ENCODE measurements at regions not wholly inside any gene's neighbourhood (a gene's known extent, or its start where the extent isn't known, plus 50 kb on each side); places are given as distances from the start of the nearest gene placed in this dataset.

- H3K9ac ChIP-seq (ENCODE audit: low read length): no peak overlapping the region
- H3K36me3 ChIP-seq (ENCODE audit: control insufficient read depth, insufficient read depth, low read length): no peaks in the 10 kb centered on the region
- H3K4me3 ChIP-seq (ENCODE audit: low read depth, low read length): no peak overlapping the region
- no peak overlapping the region for H3K27ac ChIP-seq (ENCODE audit: low read depth, low read length)
- no peaks in the 10 kb centered on the region for H3K27me3 ChIP-seq (ENCODE audit: control insufficient read depth, insufficient read depth, low read length)
- H3K4me1 ChIP-seq (ENCODE audit: control insufficient read depth, insufficient read depth, low read length): no peaks in the 10 kb centered on the region
- no peaks in the 10 kb centered on the region for H3K9me3 ChIP-seq (ENCODE audit: control insufficient read depth, insufficient read depth, low read depth, low read length)
Observed at GRCh38 chr3:103337179-103337845, 902.5 kb downstream of the ZPLD1 start.

- Histone ChIP-seq H3K36me3 (ENCODE audit: control insufficient read depth, insufficient read depth, low read length) (no peaks in the 10 kb centered on the region), H3K4me3 (ENCODE audit: low read depth, low read length) (no peak overlapping the region), H3K9me3 (ENCODE audit: control insufficient read depth, insufficient read depth, low read depth, low read length) (no peaks in the 10 kb centered on the region), H3K9ac (ENCODE audit: low read length) (no peak overlapping the region), H3K27me3 (ENCODE audit: control insufficient read depth, insufficient read depth, low read length) (no peaks in the 10 kb centered on the region), H3K27ac (ENCODE audit: low read depth, low read length) (no peak overlapping the region), H3K4me1 (ENCODE audit: control insufficient read depth, insufficient read depth, low read length) (no peaks in the 10 kb centered on the region)
Observed at GRCh38 chr3:103341078-103341606, 906.3 kb downstream of the ZPLD1 start.

DNA sequence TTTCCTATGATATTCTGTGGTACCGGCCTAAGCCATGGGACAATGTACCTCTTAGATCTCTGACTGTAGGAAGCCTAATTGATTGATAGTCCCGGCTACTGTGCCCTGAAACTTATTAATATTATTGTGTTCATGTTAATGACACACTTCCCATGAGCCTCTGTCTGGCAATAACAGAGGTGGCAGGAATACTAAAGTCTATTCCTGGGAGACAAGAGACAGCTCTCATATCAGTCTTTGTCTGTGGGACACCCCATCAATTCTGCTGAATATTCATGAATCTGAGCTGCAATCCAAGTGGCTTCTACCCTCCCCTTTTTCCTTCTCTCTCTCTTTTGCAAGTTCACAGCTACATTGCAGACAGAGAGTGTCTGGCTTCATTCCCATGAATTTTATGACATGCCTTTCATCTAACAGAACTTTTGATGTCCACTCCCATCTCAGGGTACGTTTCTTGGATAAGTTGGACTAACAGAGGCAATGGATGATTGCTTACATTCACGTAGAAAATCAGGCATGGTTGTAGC is 907.5 kb downstream of the ZPLD1 start:
- Histone ChIP-seq H3K36me3 (ENCODE audit: control insufficient read depth, insufficient read depth, low read length) (no peaks in the 10 kb centered on the region), H3K4me3 (ENCODE audit: low read depth, low read length) (no peak overlapping the region), H3K9me3 (ENCODE audit: control insufficient read depth, insufficient read depth, low read depth, low read length) (no peaks in the 10 kb centered on the region), H3K27me3 (ENCODE audit: control insufficient read depth, insufficient read depth, low read length) (no peaks in the 10 kb centered on the region), H3K4me1 (ENCODE audit: control insufficient read depth, insufficient read depth, low read length) (no peaks in the 10 kb centered on the region), H3K27ac (ENCODE audit: low read depth, low read length) (no peak overlapping the region), H3K9ac (ENCODE audit: low read length) (no peak overlapping the region)

DNA sequence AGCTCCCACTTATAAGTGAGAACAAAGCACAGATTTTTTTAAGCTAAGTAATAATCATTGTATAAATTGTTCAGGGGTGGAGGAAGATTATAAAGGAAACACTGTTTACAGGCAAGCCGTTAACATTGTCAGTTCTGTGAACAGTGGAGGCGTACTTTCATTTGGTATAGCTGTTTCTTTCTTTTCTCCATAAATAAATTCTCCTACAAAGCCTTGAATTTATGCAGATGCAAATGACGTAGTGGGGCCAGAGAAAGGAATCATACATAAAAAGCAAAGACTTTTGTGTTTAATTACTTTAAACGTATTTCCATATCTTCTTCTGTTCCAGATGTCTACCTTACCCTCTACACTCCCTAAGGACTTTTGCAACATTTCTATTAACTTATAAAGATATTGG is 914.9 kb downstream of the ZPLD1 start:
- no peak overlapping the region for H3K9ac ChIP-seq (ENCODE audit: low read length)
- no peak overlapping the region for H3K4me3 ChIP-seq (ENCODE audit: low read depth, low read length)
- no peaks in the 10 kb centered on the region for H3K4me1 ChIP-seq (ENCODE audit: control insufficient read depth, insufficient read depth, low read length)
- H3K27me3 ChIP-seq (ENCODE audit: control insufficient read depth, insufficient read depth, low read length): no peaks in the 10 kb centered on the region
- H3K36me3 ChIP-seq (ENCODE audit: control insufficient read depth, insufficient read depth, low read length): no peaks in the 10 kb centered on the region
- H3K9me3 ChIP-seq (ENCODE audit: control insufficient read depth, insufficient read depth, low read depth, low read length): no peaks in the 10 kb centered on the region
- no peak overlapping the region for H3K27ac ChIP-seq (ENCODE audit: low read depth, low read length)

- H3K9me3 ChIP-seq (ENCODE audit: control insufficient read depth, insufficient read depth, low read depth, low read length): no peaks in the 10 kb centered on the region
- H3K9ac ChIP-seq (ENCODE audit: low read length): no peak overlapping the region
- no peaks in the 10 kb centered on the region for H3K36me3 ChIP-seq (ENCODE audit: control insufficient read depth, insufficient read depth, low read length)
- H3K4me3 ChIP-seq (ENCODE audit: low read depth, low read length): no peak overlapping the region
- no peak overlapping the region for H3K27ac ChIP-seq (ENCODE audit: low read depth, low read length)
- H3K4me1 ChIP-seq (ENCODE audit: control insufficient read depth, insufficient read depth, low read length): no peaks in the 10 kb centered on the region
- no peaks in the 10 kb centered on the region for H3K27me3 ChIP-seq (ENCODE audit: control insufficient read depth, insufficient read depth, low read length)
Observed at GRCh38 chr3:103365467-103365866, 930.7 kb downstream of the ZPLD1 start.

DNA sequence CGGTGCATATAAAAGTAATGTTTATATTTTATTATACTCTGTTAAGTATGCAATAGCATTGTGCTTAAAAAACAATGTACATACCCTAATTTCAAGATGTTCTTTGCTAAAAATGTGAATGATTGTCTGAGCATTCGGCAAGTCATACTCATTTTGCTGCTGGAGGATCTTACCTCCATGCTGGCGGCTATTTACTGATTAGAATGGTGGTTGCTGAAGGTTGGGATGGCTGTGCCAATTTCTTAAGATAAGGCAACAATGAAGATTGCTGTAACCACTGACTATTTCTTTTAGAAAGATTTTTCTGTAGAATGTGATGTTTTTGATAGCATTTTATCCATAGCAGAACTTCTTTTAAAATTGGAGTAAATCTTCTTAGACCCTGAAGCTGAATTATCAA is 932.7 kb downstream of the ZPLD1 start:
- no peak overlapping the region for H3K4me3 ChIP-seq (ENCODE audit: low read depth, low read length)
- H3K4me1 ChIP-seq (ENCODE audit: control insufficient read depth, insufficient read depth, low read length): no peaks in the 10 kb centered on the region
- no peaks in the 10 kb centered on the region for H3K9me3 ChIP-seq (ENCODE audit: control insufficient read depth, insufficient read depth, low read depth, low read length)
- H3K36me3 ChIP-seq (ENCODE audit: control insufficient read depth, insufficient read depth, low read length): no peaks in the 10 kb centered on the region
- H3K27me3 ChIP-seq (ENCODE audit: control insufficient read depth, insufficient read depth, low read length): no peaks in the 10 kb centered on the region
- no peak overlapping the region for H3K27ac ChIP-seq (ENCODE audit: low read depth, low read length)
- no peak overlapping the region for H3K9ac ChIP-seq (ENCODE audit: low read length)

DNA sequence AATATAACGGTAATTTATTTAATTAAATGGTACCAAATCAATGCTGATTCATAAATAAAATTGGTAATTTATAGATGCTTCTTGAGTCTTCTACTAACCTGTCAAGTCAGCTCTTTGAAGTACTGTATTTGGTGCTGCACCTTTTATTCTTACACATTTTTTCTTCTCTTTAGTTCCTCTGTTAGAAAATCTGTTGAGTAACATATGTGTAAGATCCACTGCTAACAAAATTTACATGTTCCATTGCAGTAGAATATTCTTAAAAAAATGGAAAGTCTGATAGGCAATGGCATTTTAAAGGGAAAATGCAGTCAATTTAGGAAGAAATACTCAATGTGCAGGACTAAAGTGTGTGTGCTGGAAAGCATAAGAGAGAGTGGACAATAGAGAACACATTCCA is 936.6 kb downstream of the ZPLD1 start:
- H3K9me3 ChIP-seq (ENCODE audit: control insufficient read depth, insufficient read depth, low read depth, low read length): no peaks in the 10 kb centered on the region
- no peak overlapping the region for H3K9ac ChIP-seq (ENCODE audit: low read length)
- no peaks in the 10 kb centered on the region for H3K36me3 ChIP-seq (ENCODE audit: control insufficient read depth, insufficient read depth, low read length)
- no peaks in the 10 kb centered on the region for H3K27me3 ChIP-seq (ENCODE audit: control insufficient read depth, insufficient read depth, low read length)
- H3K4me3 ChIP-seq (ENCODE audit: low read depth, low read length): no peak overlapping the region
- no peaks in the 10 kb centered on the region for H3K4me1 ChIP-seq (ENCODE audit: control insufficient read depth, insufficient read depth, low read length)
- no peak overlapping the region for H3K27ac ChIP-seq (ENCODE audit: low read depth, low read length)

DNA sequence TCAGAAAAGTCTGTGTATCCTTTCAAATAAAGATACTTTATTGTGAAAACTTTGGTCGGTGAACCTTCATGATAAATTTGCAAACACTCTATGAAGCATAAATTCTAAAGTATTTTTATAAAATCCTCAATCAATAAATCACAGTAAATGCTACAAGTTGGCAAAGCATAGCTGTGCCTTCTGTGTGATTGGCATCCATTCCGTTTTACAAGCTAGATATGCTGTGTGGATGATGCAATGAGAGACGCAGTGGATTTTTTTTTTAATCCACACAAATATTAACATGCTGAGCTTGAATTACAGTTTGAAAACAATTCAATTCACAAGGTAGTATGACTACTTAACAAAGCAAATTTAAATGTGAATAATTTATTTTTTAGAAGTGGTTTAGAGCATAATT is 937.2 kb downstream of the ZPLD1 start:
- Histone ChIP-seq H3K36me3 (ENCODE audit: control insufficient read depth, insufficient read depth, low read length) (no peaks in the 10 kb centered on the region), H3K27ac (ENCODE audit: low read depth, low read length) (no peak overlapping the region)

GRCh38 chr3:103380391-103380790 is 945.6 kb downstream of the ZPLD1 start:
- H3K27ac ChIP-seq (ENCODE audit: low read depth, low read length): no peak overlapping the region
- H3K36me3 ChIP-seq (ENCODE audit: control insufficient read depth, insufficient read depth, low read length): no peaks in the 10 kb centered on the region
- no peaks in the 10 kb centered on the region for H3K27me3 ChIP-seq (ENCODE audit: control insufficient read depth, insufficient read depth, low read length)
- H3K4me3 ChIP-seq (ENCODE audit: low read depth, low read length): no peak overlapping the region
- no peaks in the 10 kb centered on the region for H3K4me1 ChIP-seq (ENCODE audit: control insufficient read depth, insufficient read depth, low read length)
- H3K9me3 ChIP-seq (ENCODE audit: control insufficient read depth, insufficient read depth, low read depth, low read length): no peaks in the 10 kb centered on the region
- no peak overlapping the region for H3K9ac ChIP-seq (ENCODE audit: low read length)

More for the DNA sequence above, 937.2 kb downstream of the ZPLD1 start:
- no peak overlapping the region for H3K9ac ChIP-seq (ENCODE audit: low read length)
- no peaks in the 10 kb centered on the region for H3K27me3 ChIP-seq (ENCODE audit: control insufficient read depth, insufficient read depth, low read length)
- H3K4me1 ChIP-seq (ENCODE audit: control insufficient read depth, insufficient read depth, low read length): no peaks in the 10 kb centered on the region
- no peaks in the 10 kb centered on the region for H3K9me3 ChIP-seq (ENCODE audit: control insufficient read depth, insufficient read depth, low read depth, low read length)
- no peak overlapping the region for H3K4me3 ChIP-seq (ENCODE audit: low read depth, low read length)

DNA sequence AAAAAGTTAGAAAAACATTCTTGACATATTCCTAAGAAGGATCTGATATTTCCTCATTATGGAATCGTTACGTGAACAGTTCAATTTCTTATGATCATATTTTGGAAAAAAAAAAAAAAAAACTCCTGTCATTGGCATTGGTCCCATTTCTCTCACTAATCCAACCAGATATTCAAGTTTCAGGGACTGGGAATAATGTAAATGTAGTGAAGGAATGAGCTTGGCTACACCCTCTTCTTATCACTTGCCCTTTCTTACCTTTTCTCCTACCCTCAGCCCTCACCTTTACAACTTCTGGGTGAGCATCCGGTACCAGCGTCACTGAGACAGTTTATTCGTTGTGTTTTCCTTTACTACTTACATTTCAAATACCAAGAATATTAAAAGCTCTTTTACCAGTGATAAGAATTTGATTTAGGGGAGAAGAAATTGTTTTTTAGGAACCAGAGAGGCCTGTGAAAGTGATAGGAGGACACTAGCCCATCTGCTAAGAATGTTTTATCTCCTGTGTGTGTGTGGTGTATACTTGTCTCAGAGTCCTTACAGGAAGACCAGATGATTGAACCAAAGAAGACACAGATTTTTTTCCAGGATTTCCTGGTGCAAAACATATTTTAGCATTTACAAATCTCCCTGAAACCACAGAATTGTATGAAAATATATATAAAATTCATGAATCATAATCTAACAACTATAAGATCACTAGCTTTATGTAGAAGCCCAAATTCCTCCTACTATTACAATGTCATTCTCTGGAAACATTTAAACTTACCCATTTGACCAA is 946.7 kb downstream of the ZPLD1 start:
- Histone ChIP-seq H3K27me3 (ENCODE audit: control insufficient read depth, insufficient read depth, low read length) (no peaks in the 10 kb centered on the region), H3K9ac (ENCODE audit: low read length) (no peak overlapping the region), H3K4me3 (ENCODE audit: low read depth, low read length) (no peak overlapping the region), H3K4me1 (ENCODE audit: control insufficient read depth, insufficient read depth, low read length) (no peaks in the 10 kb centered on the region), H3K36me3 (ENCODE audit: control insufficient read depth, insufficient read depth, low read length) (no peaks in the 10 kb centered on the region), H3K27ac (ENCODE audit: low read depth, low read length) (no peak overlapping the region), H3K9me3 (ENCODE audit: control insufficient read depth, insufficient read depth, low read depth, low read length) (no peaks in the 10 kb centered on the region)

GRCh38 chr3:103385961-103386656 is 951.3 kb downstream of the ZPLD1 start:
- H3K27ac ChIP-seq (ENCODE audit: low read depth, low read length): no peak overlapping the region

More at GRCh38 chr3:103385961-103386656, 951.3 kb downstream of the ZPLD1 start:
- H3K27me3 ChIP-seq (ENCODE audit: control insufficient read depth, insufficient read depth, low read length): no peaks in the 10 kb centered on the region
- no peaks in the 10 kb centered on the region for H3K36me3 ChIP-seq (ENCODE audit: control insufficient read depth, insufficient read depth, low read length)
- H3K4me1 ChIP-seq (ENCODE audit: control insufficient read depth, insufficient read depth, low read length): peaks cover 3% of the 10 kb centered on the region; the same call in 1 of the 2 replicates
- no peaks in the 10 kb centered on the region for H3K9me3 ChIP-seq (ENCODE audit: control insufficient read depth, insufficient read depth, low read depth, low read length)
- no peak overlapping the region for H3K9ac ChIP-seq (ENCODE audit: low read length)
- H3K4me3 ChIP-seq (ENCODE audit: low read depth, low read length): no peak overlapping the region
